OCI-LY7 (cell line): ENCODE measurements at regions not wholly inside any gene's neighbourhood (a gene's known extent, or its start where the extent isn't known, plus 50 kb on each side); places are given as distances from the start of the nearest gene placed in this dataset.

Experiments used
- BruUV-seq: library from RNA; stranded (reverse); fragments of 400-500 nt; replicated peaks from 2 replicates; lab custom pipeline; 2021; lab: Mats Ljungman, UMichigan
- CTCF ChIA-PET: fragments of 300-600 bp; sonication (Branson Sonifier 250); formaldehyde crosslinking; loops from one replicate; lab custom pipeline; 2022; ENCODE audit warnings: antibody characterized with exemption; ENCODE audit not compliant: unreplicated experiment; lab: Charles Lee
- POLR2A ChIA-PET: fragments of 300-600 bp; sonication (Branson Sonifier 250); formaldehyde crosslinking; loops from one replicate; lab custom pipeline; 2022; ENCODE audit warnings: antibody characterized with exemption; lab: Charles Lee
- DNase-seq: peaks from one replicate; pipeline ENCODE4 v3.0.0-alpha.2; 2015; ENCODE audit warnings: low spot score
- H2AFZ ChIP-seq: fragments of 200-600 bp; sonication (generic), shearing (Covaris generic); 2 replicates; pipeline ENCODE4 v1.6.1; 2014; ENCODE audit warnings: mild to moderate bottlenecking, antibody characterized with exemption, low read length, moderate library complexity
- H3K27ac ChIP-seq: fragments of 200-600 bp; sonication (generic); 2 replicates; pipeline ENCODE4 v1.5.1; 2014; ENCODE audit warnings: mixed run types, low read depth, mild to moderate bottlenecking, moderate library complexity, low read length, inconsistent platforms; ENCODE audit not compliant: poor library complexity, severe bottlenecking
- H3K36me3 ChIP-seq: fragments of 200-600 bp; sonication (generic); 2 replicates; pipeline ENCODE4 v1.6.1; 2014; ENCODE audit warnings: mild to moderate bottlenecking, antibody characterized with exemption, low read length, moderate library complexity, mixed read lengths; ENCODE audit not compliant: insufficient read depth
- H3K4me1 ChIP-seq: fragments of 200-600 bp; sonication (generic); 2 replicates; pipeline ENCODE4 v1.5.1; 2014; ENCODE audit warnings: mild to moderate bottlenecking, low read length; ENCODE audit not compliant: insufficient read depth, poor library complexity, severe bottlenecking
- H3K4me2 ChIP-seq: fragments of 200-600 bp; sonication (generic); 2 replicates; pipeline ENCODE4 v1.6.1; 2014; ENCODE audit warnings: mild to moderate bottlenecking, low read length
- H3K4me3 ChIP-seq: fragments of 200-600 bp; sonication (generic); 2 replicates; pipeline ENCODE4 v1.5.1; 2014; ENCODE audit warnings: mild to moderate bottlenecking, low read depth, low read length; ENCODE audit not compliant: poor library complexity, severe bottlenecking
- H3K79me2 ChIP-seq: fragments of 200-600 bp; sonication (generic); 2 replicates; pipeline ENCODE4 v1.6.1; 2016; ENCODE audit warnings: low read depth, mild to moderate bottlenecking, low read length, moderate library complexity, mixed read lengths; ENCODE audit not compliant: insufficient read depth
- H3K9me2 ChIP-seq: fragments of 200-600 bp; sonication (generic); 2 replicates; pipeline ENCODE4 v1.6.1; 2016; ENCODE audit warnings: mild to moderate bottlenecking, low read length, mixed read lengths; ENCODE audit not compliant: insufficient read depth
- H3K9me3 ChIP-seq: fragments of 200-600 bp; sonication (generic); 2 replicates; pipeline ENCODE4 v1.6.1; 2014; ENCODE audit warnings: mild to moderate bottlenecking, mixed run types, low read length, mixed read lengths
- H4K20me1 ChIP-seq: fragments of 200-600 bp; sonication (generic); 2 replicates; pipeline ENCODE4 v1.6.1; 2014; ENCODE audit warnings: mild to moderate bottlenecking, antibody characterized with exemption, low read length, moderate library complexity, mixed read lengths; ENCODE audit not compliant: insufficient read depth
- EZH2phosphoT487 ChIP-seq: fragments of 200-600 bp; sonication (generic); IDR thresholded peaks from 2 replicates; pipeline ENCODE4 v1.6.1; 2018; ENCODE audit warnings: low read depth, borderline replicate concordance, mild to moderate bottlenecking, mixed run types, antibody characterized with exemption, low read length, moderate library complexity, mixed read lengths
- intact Hi-C: fragments of 100-400 bp; cut with micrococcal nuclease; formaldehyde crosslinking; loops from one replicate; pipeline ENCODE4 v1.10.0; 2022; ENCODE audit not compliant: unreplicated experiment
- TF ChIP-seq, protein P1 (sequence below): fragments of 200-600 bp; sonication (generic); conservative IDR thresholded peaks from 2 replicates; pipeline ENCODE4 v1.5.1; 2014; ENCODE audit warnings: mild to moderate bottlenecking, antibody characterized with exemption, low read length, moderate library complexity, mixed read lengths

DNA sequence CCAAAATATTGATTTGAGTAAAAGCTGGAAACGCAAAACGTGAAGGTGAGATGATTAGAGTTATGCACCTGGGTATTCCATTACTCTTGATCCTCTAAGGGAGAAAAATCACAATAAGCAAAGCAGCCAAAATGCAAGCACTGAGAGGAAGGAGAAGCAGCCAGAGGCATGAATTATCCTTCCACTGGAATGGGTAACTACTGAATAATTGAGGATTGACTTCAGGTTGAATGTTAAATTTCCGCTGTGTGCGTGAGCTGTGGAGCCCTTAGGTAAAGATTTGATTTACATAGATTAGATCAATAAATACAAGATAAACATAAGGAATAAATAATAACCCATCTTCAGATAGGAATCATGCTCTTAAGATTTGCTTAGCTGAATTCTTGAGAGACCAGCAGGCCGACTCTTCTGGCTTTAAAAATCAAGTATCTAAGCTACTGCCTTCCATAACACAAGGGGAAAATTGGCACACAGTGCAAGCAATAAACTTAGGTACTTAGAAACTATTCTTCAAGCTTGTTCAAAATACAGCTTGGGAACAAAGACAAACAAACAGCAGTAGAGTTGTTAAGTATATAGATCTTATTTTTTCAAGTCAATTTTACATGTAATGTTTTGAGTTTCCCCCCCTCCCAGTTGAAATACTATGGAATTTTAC is 1459.5 kb downstream of the ZPLD1 start:
- Histone ChIP-seq H3K4me2 (no peak overlapping the region), H3K4me1 (no peaks in the 10 kb centered on the region), H4K20me1 (no peaks in the 10 kb centered on the region), H2AFZ (no peak overlapping the region), H3K79me2 (no peaks in the 10 kb centered on the region), H3K36me3 (no peaks in the 10 kb centered on the region), H3K4me3 (no peak overlapping the region), H3K9me3 (no peaks in the 10 kb centered on the region), H3K27ac (no peak overlapping the region), H3K9me2 (no peaks in the 10 kb centered on the region)
- ChIA-PET CTCF (no interaction called here), POLR2A (no interaction called here)
- TF ChIP-seq, protein P1, sequence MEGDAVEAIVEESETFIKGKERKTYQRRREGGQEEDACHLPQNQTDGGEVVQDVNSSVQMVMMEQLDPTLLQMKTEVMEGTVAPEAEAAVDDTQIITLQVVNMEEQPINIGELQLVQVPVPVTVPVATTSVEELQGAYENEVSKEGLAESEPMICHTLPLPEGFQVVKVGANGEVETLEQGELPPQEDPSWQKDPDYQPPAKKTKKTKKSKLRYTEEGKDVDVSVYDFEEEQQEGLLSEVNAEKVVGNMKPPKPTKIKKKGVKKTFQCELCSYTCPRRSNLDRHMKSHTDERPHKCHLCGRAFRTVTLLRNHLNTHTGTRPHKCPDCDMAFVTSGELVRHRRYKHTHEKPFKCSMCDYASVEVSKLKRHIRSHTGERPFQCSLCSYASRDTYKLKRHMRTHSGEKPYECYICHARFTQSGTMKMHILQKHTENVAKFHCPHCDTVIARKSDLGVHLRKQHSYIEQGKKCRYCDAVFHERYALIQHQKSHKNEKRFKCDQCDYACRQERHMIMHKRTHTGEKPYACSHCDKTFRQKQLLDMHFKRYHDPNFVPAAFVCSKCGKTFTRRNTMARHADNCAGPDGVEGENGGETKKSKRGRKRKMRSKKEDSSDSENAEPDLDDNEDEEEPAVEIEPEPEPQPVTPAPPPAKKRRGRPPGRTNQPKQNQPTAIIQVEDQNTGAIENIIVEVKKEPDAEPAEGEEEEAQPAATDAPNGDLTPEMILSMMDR = no peak
- no peak for TF ChIP-seq EZH2phosphoT487
- intact Hi-C loops = no loop called here
- no peak for DNase-seq
- BruUV-seq = no TSS peak

DNA sequence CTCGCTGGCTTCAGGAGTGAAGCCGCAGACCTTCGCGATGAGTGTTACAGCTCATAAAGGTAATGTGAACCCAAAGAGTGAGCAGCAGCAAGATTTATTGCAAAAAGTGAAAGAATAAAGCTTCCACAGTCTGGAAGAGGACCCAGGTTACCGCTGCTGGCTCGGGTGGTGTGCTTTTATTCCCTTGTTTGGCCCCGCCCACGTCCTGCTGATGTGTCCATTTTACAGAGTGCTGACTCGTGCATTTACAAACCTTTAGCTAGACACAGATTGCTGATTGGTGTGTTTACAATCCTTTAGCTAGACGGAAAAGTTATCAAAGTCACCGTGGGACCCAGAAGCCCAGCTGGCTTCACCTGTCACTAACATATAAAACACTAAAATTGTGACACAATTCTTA is 1464.5 kb downstream of the ZPLD1 start:
- Histone ChIP-seq H3K4me2 (no peak overlapping the region), H3K4me3 (no peak overlapping the region), H4K20me1 (no peaks in the 10 kb centered on the region), H3K9me2 (no peaks in the 10 kb centered on the region), H3K9me3 (no peaks in the 10 kb centered on the region), H3K27ac (no peak overlapping the region), H2AFZ (no peak overlapping the region), H3K79me2 (no peaks in the 10 kb centered on the region), H3K36me3 (no peaks in the 10 kb centered on the region), H3K4me1 (no peaks in the 10 kb centered on the region)
- no peak for TF ChIP-seq EZH2phosphoT487
- TF ChIP-seq, protein P1 = no peak
- POLR2A ChIA-PET = interaction anchor here (0.6 kb wide), 1 partner anchor 99 kb away, joined by 3 read pairs; no protein-coding TSS in a partner anchor
- no peak for DNase-seq
- CTCF ChIA-PET = no interaction called here
- no TSS peak for BruUV-seq
- intact Hi-C loops = no loop called here

DNA sequence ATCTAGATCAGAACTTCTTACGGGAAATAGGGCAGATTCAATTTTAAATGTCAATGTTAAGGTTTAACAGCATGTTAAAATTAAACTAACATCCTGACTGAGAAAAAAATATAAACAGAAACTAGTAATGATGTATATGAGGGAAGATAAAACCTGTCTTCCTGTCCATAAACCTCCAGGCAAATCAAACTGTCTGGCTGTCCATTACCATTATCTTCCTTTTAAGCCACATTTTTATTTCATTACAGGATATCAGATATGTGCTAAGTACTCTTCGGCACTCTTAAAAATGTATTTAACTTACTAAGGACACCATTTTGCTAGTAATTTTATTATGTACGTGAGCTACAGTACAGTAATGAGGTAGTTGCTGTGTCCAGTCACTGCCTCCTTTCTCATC is 1461.7 kb upstream of the ALCAM start:
- Histone ChIP-seq H3K27ac (no peak overlapping the region), H2AFZ (no peak overlapping the region), H3K9me3 (no peaks in the 10 kb centered on the region), H3K36me3 (no peaks in the 10 kb centered on the region), H3K4me2 (no peak overlapping the region), H3K79me2 (no peaks in the 10 kb centered on the region), H3K4me3 (no peak overlapping the region), H3K4me1 (no peaks in the 10 kb centered on the region), H4K20me1 (no peaks in the 10 kb centered on the region), H3K9me2 (no peaks in the 10 kb centered on the region)
- ChIA-PET CTCF (no interaction called here), POLR2A (no interaction called here)
- no TSS peak for BruUV-seq
- intact Hi-C loops = no loop called here
- DNase-seq = no peak
- TF ChIP-seq EZH2phosphoT487 = no peak
- TF ChIP-seq, protein P1 = no peak
